ENCODE measurements at regions not wholly inside any gene's neighbourhood (a gene's known extent, or its start where the extent isn't known, plus 50 kb on each side); places are given as distances from the start of the nearest gene placed in this dataset.

- ChIA-PET POLR2A (ENCODE audit: low non-redundant PET) (no interaction called here), CTCF (interaction anchor here (0.6 kb wide), 1 partner anchor 250 kb away, joined by 3 read pairs; no protein-coding TSS in a partner anchor)
- Histone ChIP-seq H3K27me3 (replicated peaks; ENCODE audit: insufficient read depth, low read depth, low read length, poor library complexity) (no peaks in the 10 kb centered on the region), H3K9me3 (ENCODE audit: low read depth, low read length, poor library complexity, severe bottlenecking) (peaks cover 7% of the 10 kb centered on the region), H3K36me3 (ENCODE audit: insufficient read depth, low read length, poor library complexity, severe bottlenecking) (no peaks in the 10 kb centered on the region), H3K4me3 (ENCODE audit: low read depth, low read length, poor library complexity, severe bottlenecking) (no peak overlapping the region), H3K27ac (ENCODE audit: low read depth, low read length, poor library complexity, severe bottlenecking) (no peak overlapping the region), H3K4me1 (ENCODE audit: insufficient read depth, low read length, poor library complexity, severe bottlenecking) (no peaks in the 10 kb centered on the region)
- intact Hi-C loops (cut with micrococcal nuclease; ENCODE audit: unreplicated experiment) = no loop called here
- DNase-seq (ENCODE audit: low spot score) = no peak
- BruUV-seq (replicated peaks) = no TSS peak
- TF ChIP-seq CTCF (conservative IDR thresholded peaks at IDR 0.05; ENCODE audit: low read depth, low read length) (no peak), EZH2 (IDR thresholded peaks at IDR 0.05; ENCODE audit: borderline replicate concordance, low read depth, low read length, poor library complexity, severe bottlenecking) (no peak)
These were observed 272.2 kb downstream of the LMO4 start for GRCh38 chr1:87600854-87601253.

- CTCF ChIA-PET = no interaction called here
These were observed 274.9 kb downstream of the LMO4 start for GRCh38 chr1:87603626-87604025.

GRCh38 chr1:87612956-87613355 lies 284.3 kb downstream of the LMO4 start:
- no TSS peak for BruUV-seq (replicated peaks)
- Histone ChIP-seq H3K27ac (ENCODE audit: low read depth, low read length, poor library complexity, severe bottlenecking) (no peak overlapping the region), H3K36me3 (ENCODE audit: insufficient read depth, low read length, poor library complexity, severe bottlenecking) (no peaks in the 10 kb centered on the region), H3K4me3 (ENCODE audit: low read depth, low read length, poor library complexity, severe bottlenecking) (no peak overlapping the region), H3K4me1 (ENCODE audit: insufficient read depth, low read length, poor library complexity, severe bottlenecking) (no peaks in the 10 kb centered on the region), H3K27me3 (replicated peaks; ENCODE audit: insufficient read depth, low read depth, low read length, poor library complexity) (no peaks in the 10 kb centered on the region), H3K9me3 (ENCODE audit: low read depth, low read length, poor library complexity, severe bottlenecking) (no peaks in the 10 kb centered on the region)
- intact Hi-C loops (cut with micrococcal nuclease; ENCODE audit: unreplicated experiment) = no loop called here
- CTCF ChIA-PET = no interaction called here
- DNase-seq (ENCODE audit: low spot score) = no peak
- POLR2A ChIA-PET (ENCODE audit: low non-redundant PET) = no interaction called here
- TF ChIP-seq EZH2 (IDR thresholded peaks at IDR 0.05; ENCODE audit: borderline replicate concordance, low read depth, low read length, poor library complexity, severe bottlenecking) = no peak
- no peak for TF ChIP-seq CTCF (conservative IDR thresholded peaks at IDR 0.05; ENCODE audit: low read depth, low read length)

More at GRCh38 chr1:87603626-87604025, 274.9 kb downstream of the LMO4 start:
- no TSS peak for BruUV-seq (replicated peaks)
- H3K27me3 ChIP-seq (replicated peaks; ENCODE audit: insufficient read depth, low read depth, low read length, poor library complexity) = no peaks in the 10 kb centered on the region
- no peak overlapping the region for H3K4me3 ChIP-seq (ENCODE audit: low read depth, low read length, poor library complexity, severe bottlenecking)
- POLR2A ChIA-PET (ENCODE audit: low non-redundant PET) = no interaction called here
- no peak overlapping the region for H3K27ac ChIP-seq (ENCODE audit: low read depth, low read length, poor library complexity, severe bottlenecking)
- TF ChIP-seq EZH2 (IDR thresholded peaks at IDR 0.05; ENCODE audit: borderline replicate concordance, low read depth, low read length, poor library complexity, severe bottlenecking) = no peak
- no peak for TF ChIP-seq CTCF (conservative IDR thresholded peaks at IDR 0.05; ENCODE audit: low read depth, low read length)
- H3K9me3 ChIP-seq (ENCODE audit: low read depth, low read length, poor library complexity, severe bottlenecking) = peaks cover 12% of the 10 kb centered on the region
- no peak for DNase-seq (ENCODE audit: low spot score)
- H3K4me1 ChIP-seq (ENCODE audit: insufficient read depth, low read length, poor library complexity, severe bottlenecking) = no peaks in the 10 kb centered on the region
- no peaks in the 10 kb centered on the region for H3K36me3 ChIP-seq (ENCODE audit: insufficient read depth, low read length, poor library complexity, severe bottlenecking)
- intact Hi-C loops (cut with micrococcal nuclease; ENCODE audit: unreplicated experiment) = no loop called here

All from A673 (cell line).